ENCODE measurements at regions not wholly inside any gene's neighbourhood (a gene's known extent, or its start where the extent isn't known, plus 50 kb on each side); places are given as distances from the start of the nearest gene placed in this dataset.

DNA sequence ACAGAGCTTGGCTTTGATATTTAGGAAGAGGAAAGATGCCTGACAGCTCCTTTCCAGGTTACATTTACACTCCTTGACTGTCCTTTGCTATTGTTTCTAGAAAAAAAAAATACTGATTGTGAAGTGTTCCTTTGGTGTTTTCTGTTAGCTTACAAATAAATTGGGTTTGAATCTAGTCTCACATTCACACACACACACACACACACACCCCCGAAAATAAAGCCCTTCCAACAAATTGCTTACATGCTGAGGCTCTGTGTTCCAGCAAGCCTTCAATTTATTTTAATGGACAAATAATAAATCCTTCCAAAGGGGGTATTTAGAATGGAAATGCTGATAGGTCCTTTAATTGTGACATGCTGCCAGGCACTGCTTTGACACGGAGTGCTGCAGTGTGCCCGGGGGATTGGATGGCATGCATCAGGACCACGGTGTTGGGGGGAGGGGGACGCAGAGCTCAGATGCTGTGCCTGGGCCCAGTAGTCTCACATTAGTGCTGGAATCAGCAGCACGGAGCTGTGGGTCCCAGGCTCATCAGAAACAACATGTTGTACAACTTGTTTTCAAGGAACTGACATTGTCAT, 199.9 kb downstream of the CD83 start:
- intact Hi-C loops (cut with micrococcal nuclease) = no loop called here
- Histone ChIP-seq H3K36me3 (no peaks in the 10 kb centered on the region), H3K4me1 (no peaks in the 10 kb centered on the region), H3K27me3 (ENCODE audit: low read depth) (no peaks in the 10 kb centered on the region), H3K4me3 (no peak overlapping the region), H3K27ac (replicated peaks) (no peak overlapping the region), H3K9me3 (replicated peaks) (no peaks in the 10 kb centered on the region)
- no peak for TF ChIP-seq CTCF (IDR thresholded peaks at IDR 0.05; ENCODE audit: borderline replicate concordance)
- no peak for DNase-seq

DNA sequence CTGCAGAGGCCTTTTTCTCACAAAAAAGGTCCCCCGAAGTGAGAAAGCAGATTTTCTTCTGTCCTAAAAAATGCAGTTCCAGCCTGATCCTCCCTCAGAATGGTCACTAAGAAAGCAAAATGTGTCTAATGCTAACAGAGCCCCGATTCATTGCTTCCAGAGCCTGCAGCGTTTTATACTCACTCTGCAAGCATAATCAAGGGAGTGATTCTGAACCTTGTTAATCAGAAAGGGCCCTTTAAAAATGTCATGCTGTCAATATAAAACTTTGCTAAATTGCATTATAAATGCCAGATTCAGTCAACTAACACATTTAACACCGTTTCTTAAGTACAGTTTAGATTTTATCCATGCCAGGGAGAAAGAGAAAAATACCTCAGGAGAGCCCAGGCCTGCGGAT, 202.8 kb downstream of the CD83 start:
- no peak overlapping the region for H3K4me3 ChIP-seq
- intact Hi-C loops (cut with micrococcal nuclease) = no loop called here
- DNase-seq = no peak
- H3K27ac ChIP-seq (replicated peaks) = no peak overlapping the region
- TF ChIP-seq CTCF (IDR thresholded peaks at IDR 0.05; ENCODE audit: borderline replicate concordance) = no peak
- no peaks in the 10 kb centered on the region for H3K27me3 ChIP-seq (ENCODE audit: low read depth)
- H3K4me1 ChIP-seq = no peaks in the 10 kb centered on the region
- no peaks in the 10 kb centered on the region for H3K36me3 ChIP-seq
- H3K9me3 ChIP-seq (replicated peaks) = no peaks in the 10 kb centered on the region

GRCh38 chr6:14321992-14322772, 204.6 kb downstream of the CD83 start:
- DNase-seq = peak; percentile 22
- Histone ChIP-seq H3K36me3 (no peaks in the 10 kb centered on the region), H3K27me3 (ENCODE audit: low read depth) (no peaks in the 10 kb centered on the region)

DNA sequence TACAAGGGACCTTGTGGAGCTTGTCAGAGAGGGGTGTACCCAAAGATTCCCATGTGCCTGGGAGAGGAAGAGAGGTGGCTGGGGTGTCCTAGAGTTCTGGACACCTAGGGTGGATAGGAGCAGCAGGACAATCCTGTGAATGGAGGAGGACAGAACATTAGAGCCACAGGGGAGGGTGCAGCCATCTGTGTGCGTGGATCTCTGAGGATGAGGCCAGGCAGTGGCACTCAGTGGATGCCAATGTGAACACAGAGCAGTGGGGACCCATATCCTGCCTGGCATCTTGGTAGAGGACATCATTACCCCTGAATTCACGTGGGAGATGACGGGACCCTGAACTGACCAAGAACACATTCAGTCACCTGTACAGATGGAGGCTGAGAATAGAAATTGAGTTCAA, 205.3 kb downstream of the CD83 start:
- DNase-seq = no peak
- Histone ChIP-seq H3K9me3 (replicated peaks) (no peaks in the 10 kb centered on the region), H3K27ac (replicated peaks) (no peak overlapping the region), H3K27me3 (ENCODE audit: low read depth) (no peaks in the 10 kb centered on the region), H3K36me3 (no peaks in the 10 kb centered on the region), H3K4me1 (no peaks in the 10 kb centered on the region), H3K4me3 (no peak overlapping the region)
- intact Hi-C loops (cut with micrococcal nuclease) = no loop called here
- TF ChIP-seq CTCF (IDR thresholded peaks at IDR 0.05; ENCODE audit: borderline replicate concordance) = no peak

More at GRCh38 chr6:14321992-14322772, 204.6 kb downstream of the CD83 start:
- intact Hi-C loops (cut with micrococcal nuclease) = no loop called here
- H3K27ac ChIP-seq (replicated peaks) = no peak overlapping the region
- TF ChIP-seq CTCF (IDR thresholded peaks at IDR 0.05; ENCODE audit: borderline replicate concordance) = peak; percentile 43
- H3K4me1 ChIP-seq = no peaks in the 10 kb centered on the region
- H3K9me3 ChIP-seq (replicated peaks) = no peaks in the 10 kb centered on the region
- no peak overlapping the region for H3K4me3 ChIP-seq

DNA sequence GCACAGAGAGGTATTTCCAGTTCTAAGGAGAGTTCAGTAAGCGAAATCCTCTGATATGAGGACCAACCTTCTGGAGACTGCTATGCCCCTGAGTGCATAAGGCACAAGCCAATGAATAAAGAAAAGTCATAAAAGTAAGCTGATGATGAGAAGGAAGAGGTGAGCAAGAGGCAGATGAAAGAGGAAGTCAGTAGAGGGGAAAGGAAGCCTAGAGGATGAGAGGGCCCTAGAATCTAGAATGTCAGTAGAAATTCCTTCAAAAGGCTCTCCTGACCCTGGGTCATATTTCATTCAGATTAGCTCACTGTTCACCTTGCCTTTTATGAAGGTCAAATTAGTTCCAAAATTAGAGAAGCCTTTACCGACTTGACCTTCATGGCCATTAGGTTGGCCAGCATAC, 209.2 kb downstream of the CD83 start:
- intact Hi-C loops (cut with micrococcal nuclease) = no loop called here
- H3K4me3 ChIP-seq = no peak overlapping the region
- no peaks in the 10 kb centered on the region for H3K27me3 ChIP-seq (ENCODE audit: low read depth)
- no peak overlapping the region for H3K27ac ChIP-seq (replicated peaks)
- H3K36me3 ChIP-seq = no peaks in the 10 kb centered on the region
- H3K4me1 ChIP-seq = no peaks in the 10 kb centered on the region
- no peak for TF ChIP-seq CTCF (IDR thresholded peaks at IDR 0.05; ENCODE audit: borderline replicate concordance)
- no peaks in the 10 kb centered on the region for H3K9me3 ChIP-seq (replicated peaks)
- no peak for DNase-seq
